Neural cell (in vitro differentiated cells): ENCODE measurements at regions not wholly inside any gene's neighbourhood (a gene's known extent, or its start where the extent isn't known, plus 50 kb on each side); places are given as distances from the start of the nearest gene placed in this dataset.

Experiments
- H2AFZ ChIP-seq: fragments of 200-600, 300-800 bp; sonication (generic), shearing (Covaris generic); 2 replicates; pipeline ENCODE4 v1.6.0; 2014; ENCODE audit warnings: low read depth, mild to moderate bottlenecking, antibody characterized with exemption, low read length, moderate library complexity
- H3F3A ChIP-seq: fragments of 200-600 bp; shearing (Covaris generic); 2 replicates; pipeline ENCODE4 v1.6.1; 2016; ENCODE audit warnings: mild to moderate bottlenecking, moderate library complexity, mixed read lengths, antibody characterized with exemption, low read length; ENCODE audit not compliant: insufficient read depth, poor library complexity, severe bottlenecking
- H3K27ac ChIP-seq: fragments of 200-600, 300-800 bp; sonication (generic), shearing (Covaris generic); 2 replicates; pipeline ENCODE4 v1.5.1; 2014; ENCODE audit warnings: mild to moderate bottlenecking, low read length, moderate library complexity
- H3K27me3 ChIP-seq: fragments of 300-800, 200-600 bp; sonication (generic), shearing (Covaris generic); 2 replicates; pipeline ENCODE4 v1.6.0; 2014; ENCODE audit warnings: mild to moderate bottlenecking, low read depth, low read length, moderate library complexity; ENCODE audit not compliant: insufficient read depth
- H3K36me3 ChIP-seq: fragments of 300-800, 200-600 bp; sonication (generic), shearing (Covaris generic); 2 replicates; pipeline ENCODE4 v1.5.1; 2014; ENCODE audit warnings: mild to moderate bottlenecking, antibody characterized with exemption, low read length, moderate library complexity; ENCODE audit not compliant: insufficient read depth
- H3K4me2 ChIP-seq: fragments of 300-800, 200-600 bp; sonication (generic), shearing (Covaris generic); 2 replicates; pipeline ENCODE4 v1.6.0; 2014; ENCODE audit warnings: mild to moderate bottlenecking, low read length
- H3K4me3 ChIP-seq: fragments of 300-800, 200-600 bp; sonication (generic), shearing (Covaris generic); 2 replicates; pipeline ENCODE4 v1.5.1; 2014; ENCODE audit warnings: mild to moderate bottlenecking, low read length, moderate library complexity
- H3K79me2 ChIP-seq: fragments of 200-600 bp; shearing (Covaris generic); replicated peaks from 2 replicates; pipeline ENCODE4 v1.6.0; 2014; ENCODE audit warnings: mild to moderate bottlenecking, low read length, moderate library complexity; ENCODE audit not compliant: insufficient read depth
- H3K9ac ChIP-seq: fragments of 300-800, 200-600 bp; sonication (generic), shearing (Covaris generic); 2 replicates; pipeline ENCODE4 v1.6.1; 2016; ENCODE audit warnings: mild to moderate bottlenecking, low read length, mixed read lengths
- H3K9me2 ChIP-seq: fragments of 200-600 bp; shearing (Covaris generic); 2 replicates; pipeline ENCODE4 v1.6.1; 2016; ENCODE audit warnings: mild to moderate bottlenecking, low read length, mixed read lengths; ENCODE audit not compliant: insufficient read depth
- H3K9me3 ChIP-seq: fragments of 200-600, 300-800 bp; sonication (generic), shearing (Covaris generic); 2 replicates; pipeline ENCODE4 v1.6.1; 2016; ENCODE audit warnings: mild to moderate bottlenecking, mixed run types, low read length, moderate library complexity, mixed read lengths
- H4K20me1 ChIP-seq: fragments of 200-600 bp; shearing (Covaris generic); 2 replicates; pipeline ENCODE4 v1.6.1; 2016; ENCODE audit warnings: mild to moderate bottlenecking, mixed run types; ENCODE audit not compliant: insufficient read depth
- CTCF ChIP-seq: fragments of 450-650 bp; IDR thresholded peaks from 2 replicates; pipeline ENCODE4 v1.5.1; 2014; ENCODE audit warnings: antibody characterized with exemption, mild to moderate bottlenecking, moderate library complexity; ENCODE audit not compliant: poor library complexity, severe bottlenecking
- EP300 ChIP-seq: fragments of 450-650 bp; conservative IDR thresholded peaks from 2 replicates; pipeline ENCODE4 v1.6.1; 2014; ENCODE audit warnings: antibody characterized with exemption, mild to moderate bottlenecking, moderate library complexity; ENCODE audit not compliant: poor library complexity, severe bottlenecking
- EZH2 ChIP-seq: fragments of 200-600, 300-800 bp; shearing (Covaris generic), sonication (generic); IDR thresholded peaks from 2 replicates; pipeline ENCODE4 v1.6.1; 2014; ENCODE audit warnings: antibody characterized with exemption, low read length, borderline replicate concordance, mild to moderate bottlenecking; ENCODE audit not compliant: insufficient read depth, poor library complexity, severe bottlenecking
- MXI1 ChIP-seq: fragments of 450-650 bp; conservative IDR thresholded peaks from 2 replicates; pipeline ENCODE4 v1.6.1; 2014; ENCODE audit warnings: antibody characterized with exemption, mild to moderate bottlenecking; ENCODE audit not compliant: poor library complexity, severe bottlenecking
- POLR2AphosphoS5 ChIP-seq: IDR thresholded peaks from 2 replicates; pipeline ENCODE4 v1.6.1; 2012
- RAD21 ChIP-seq: fragments of 450-650 bp; conservative IDR thresholded peaks from 2 replicates; pipeline ENCODE4 v1.6.1; 2014; ENCODE audit warnings: antibody characterized with exemption, mild to moderate bottlenecking, moderate library complexity
- REST ChIP-seq: IDR thresholded peaks from 2 replicates; pipeline ENCODE4 v1.6.1; 2012; ENCODE audit warnings: borderline replicate concordance
- SMC3 ChIP-seq: fragments of 450-650 bp; conservative IDR thresholded peaks from 2 replicates; pipeline ENCODE4 v1.6.1; 2014; ENCODE audit warnings: antibody characterized with exemption, mild to moderate bottlenecking, moderate library complexity; ENCODE audit not compliant: poor library complexity
- TAF1 ChIP-seq: IDR thresholded peaks from 2 replicates; pipeline ENCODE4 v1.6.1; 2012; ENCODE audit warnings: low read depth

- Histone ChIP-seq H3F3A (no peaks in the 10 kb centered on the region), H3K9ac (no peak overlapping the region), H3K9me2 (no peaks in the 10 kb centered on the region), H2AFZ (no peak overlapping the region), H4K20me1 (no peaks in the 10 kb centered on the region), H3K27me3 (no peaks in the 10 kb centered on the region), H3K9me3 (no peaks in the 10 kb centered on the region), H3K4me2 (no peak overlapping the region), H3K27ac (no peak overlapping the region), H3K4me3 (no peak overlapping the region), H3K79me2 (no peaks in the 10 kb centered on the region), H3K36me3 (no peaks in the 10 kb centered on the region)
- TF ChIP-seq TAF1 (no peak), CTCF (no peak), MXI1 (no peak), REST (no peak), EZH2 (no peak), SMC3 (no peak), RAD21 (no peak), EP300 (peak; percentile 91), POLR2AphosphoS5 (peak; percentile 79)
These were observed 200.4 kb downstream of the CEMIP2 start for GRCh38 chr9:71567890-71568289.

DNA sequence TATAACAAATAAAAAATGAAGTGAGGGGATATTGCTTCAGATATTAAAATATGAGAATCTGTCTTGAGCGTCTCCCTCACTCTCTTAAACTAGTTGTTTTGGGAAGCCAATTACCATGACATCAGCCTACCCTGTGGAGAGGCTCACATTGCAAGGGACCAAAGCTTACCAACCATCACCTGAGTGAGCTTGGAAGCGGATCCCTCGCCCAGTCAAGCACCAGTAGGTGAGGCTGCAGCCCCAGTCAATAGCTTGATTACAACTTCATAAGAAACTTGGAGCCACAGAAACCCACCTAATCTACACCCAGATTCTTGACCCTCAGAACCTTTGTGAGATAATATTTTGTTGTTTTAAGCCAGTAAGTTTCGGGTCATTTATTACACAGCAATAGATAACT, 206.2 kb downstream of the CEMIP2 start:
- no peaks in the 10 kb centered on the region for H3K79me2 ChIP-seq
- TF ChIP-seq MXI1 (no peak), POLR2AphosphoS5 (no peak), CTCF (no peak), EP300 (no peak), SMC3 (no peak), REST (no peak), TAF1 (no peak), EZH2 (no peak), RAD21 (no peak)
- no peaks in the 10 kb centered on the region for H3K36me3 ChIP-seq
- H3K9me2 ChIP-seq, result no peaks in the 10 kb centered on the region
- H3K9me3 ChIP-seq, result no peaks in the 10 kb centered on the region
- no peaks in the 10 kb centered on the region for H3F3A ChIP-seq
- H3K27me3 ChIP-seq, result no peaks in the 10 kb centered on the region
- H2AFZ ChIP-seq, result no peak overlapping the region
- no peak overlapping the region for H3K27ac ChIP-seq
- no peak overlapping the region for H3K9ac ChIP-seq
- no peaks in the 10 kb centered on the region for H4K20me1 ChIP-seq
- H3K4me3 ChIP-seq, result no peak overlapping the region
- H3K4me2 ChIP-seq, result no peak overlapping the region
